ENCODE measurements at regions not wholly inside any gene's neighbourhood (a gene's known extent, or its start where the extent isn't known, plus 50 kb on each side); places are given as distances from the start of the nearest gene placed in this dataset.

- H3K4me1 Mint-ChIP-seq (ENCODE audit: low read depth, unreplicated experiment), result no peaks in the 10 kb centered on the region
- H3K27ac Mint-ChIP-seq (ENCODE audit: unreplicated experiment), result no peak overlapping the region
- H3K9me3 Mint-ChIP-seq (ENCODE audit: low read depth, unreplicated experiment), result peaks cover 5% of the 10 kb centered on the region
- no TSS peak for BruUV-seq (replicated peaks)
- no peak for TF ChIP-seq CTCF (IDR thresholded peaks at IDR 0.05; ENCODE audit: unreplicated experiment)
- no peaks in the 10 kb centered on the region for H3K36me3 Mint-ChIP-seq (ENCODE audit: insufficient read depth, unreplicated experiment)
- CTCF ChIA-PET, result no interaction called here
- no peak for DNase-seq
- no peaks in the 10 kb centered on the region for H3K27me3 Mint-ChIP-seq (ENCODE audit: unreplicated experiment)
- no peak overlapping the region for H3K4me3 Mint-ChIP-seq (ENCODE audit: low read depth, unreplicated experiment)
- intact Hi-C loops (cut with micrococcal nuclease; ENCODE audit: unreplicated experiment), result no loop called here
Measured at GRCh38 chr4:58075724-58076123, 965.5 kb upstream of the IGFBP7 start.

GRCh38 chr4:58074382-58074781, 964.2 kb upstream of the IGFBP7 start:
- Mint-ChIP-seq H3K27me3 (ENCODE audit: unreplicated experiment) (no peaks in the 10 kb centered on the region), H3K4me1 (ENCODE audit: low read depth, unreplicated experiment) (no peaks in the 10 kb centered on the region), H3K9me3 (ENCODE audit: low read depth, unreplicated experiment) (peaks cover 5% of the 10 kb centered on the region), H3K36me3 (ENCODE audit: insufficient read depth, unreplicated experiment) (no peaks in the 10 kb centered on the region), H3K27ac (ENCODE audit: unreplicated experiment) (no peak overlapping the region), H3K4me3 (ENCODE audit: low read depth, unreplicated experiment) (no peak overlapping the region)
- BruUV-seq (replicated peaks), result no TSS peak
- TF ChIP-seq CTCF (IDR thresholded peaks at IDR 0.05; ENCODE audit: unreplicated experiment), result no peak
- intact Hi-C loops (cut with micrococcal nuclease; ENCODE audit: unreplicated experiment), result no loop called here
- CTCF ChIA-PET, result no interaction called here
- no peak for DNase-seq

- BruUV-seq (replicated peaks), result no TSS peak
- H3K4me1 Mint-ChIP-seq (ENCODE audit: low read depth, unreplicated experiment), result no peaks in the 10 kb centered on the region
- no peaks in the 10 kb centered on the region for H3K36me3 Mint-ChIP-seq (ENCODE audit: insufficient read depth, unreplicated experiment)
- no peak overlapping the region for H3K27ac Mint-ChIP-seq (ENCODE audit: unreplicated experiment)
- intact Hi-C loops (cut with micrococcal nuclease; ENCODE audit: unreplicated experiment), result no loop called here
- no peak for TF ChIP-seq CTCF (IDR thresholded peaks at IDR 0.05; ENCODE audit: unreplicated experiment)
- CTCF ChIA-PET, result no interaction called here
- no peaks in the 10 kb centered on the region for H3K27me3 Mint-ChIP-seq (ENCODE audit: unreplicated experiment)
- H3K4me3 Mint-ChIP-seq (ENCODE audit: low read depth, unreplicated experiment), result no peak overlapping the region
- H3K9me3 Mint-ChIP-seq (ENCODE audit: low read depth, unreplicated experiment), result peaks cover 7% of the 10 kb centered on the region
- no peak for DNase-seq
Measured at GRCh38 chr4:58070726-58071125, 960.5 kb upstream of the IGFBP7 start.

GRCh38 chr4:58064653-58065052, 954.5 kb upstream of the IGFBP7 start:
- no peak overlapping the region for H3K27ac Mint-ChIP-seq (ENCODE audit: unreplicated experiment)
- intact Hi-C loops (cut with micrococcal nuclease; ENCODE audit: unreplicated experiment), result no loop called here
- no peak overlapping the region for H3K4me3 Mint-ChIP-seq (ENCODE audit: low read depth, unreplicated experiment)
- no peaks in the 10 kb centered on the region for H3K36me3 Mint-ChIP-seq (ENCODE audit: insufficient read depth, unreplicated experiment)
- peaks cover 10% of the 10 kb centered on the region for H3K9me3 Mint-ChIP-seq (ENCODE audit: low read depth, unreplicated experiment)
- H3K4me1 Mint-ChIP-seq (ENCODE audit: low read depth, unreplicated experiment), result no peaks in the 10 kb centered on the region
- TF ChIP-seq CTCF (IDR thresholded peaks at IDR 0.05; ENCODE audit: unreplicated experiment), result no peak
- no TSS peak for BruUV-seq (replicated peaks)
- H3K27me3 Mint-ChIP-seq (ENCODE audit: unreplicated experiment), result no peaks in the 10 kb centered on the region
- CTCF ChIA-PET, result no interaction called here
- DNase-seq, result no peak

Measured in Calu3 (cell line).